Breast epithelium (tissue), 3 donors: ENCODE measurements at regions not wholly inside any gene's neighbourhood (a gene's known extent, or its start where the extent isn't known, plus 50 kb on each side); places are given as distances from the start of the nearest gene placed in this dataset.

Source experiments
- POLR2A ChIP-seq: fragments of 450-650 bp; IDR thresholded peaks from one replicate; pipeline ENCODE4 v1.6.1; 2016; ENCODE audit warnings: antibody characterized with exemption, mild to moderate bottlenecking, moderate library complexity
- POLR2AphosphoS5 ChIP-seq, 3 donors: sonication (generic); formaldehyde crosslinking; IDR thresholded peaks; one replicate each; pipeline ENCODE4 v1.6.1; 2017; ENCODE audit warnings: antibody characterized with exemption in 3 of 3
- TF ChIP-seq, protein P1 (sequence below), 3 donors: fragments of 450-650 bp; IDR thresholded peaks; one replicate each; pipeline ENCODE4 v1.5.1; 2016 to 2017; ENCODE audit warnings: antibody characterized with exemption in 3 of 3, mild to moderate bottlenecking in 3 of 3, moderate library complexity in 3 of 3

DNA sequence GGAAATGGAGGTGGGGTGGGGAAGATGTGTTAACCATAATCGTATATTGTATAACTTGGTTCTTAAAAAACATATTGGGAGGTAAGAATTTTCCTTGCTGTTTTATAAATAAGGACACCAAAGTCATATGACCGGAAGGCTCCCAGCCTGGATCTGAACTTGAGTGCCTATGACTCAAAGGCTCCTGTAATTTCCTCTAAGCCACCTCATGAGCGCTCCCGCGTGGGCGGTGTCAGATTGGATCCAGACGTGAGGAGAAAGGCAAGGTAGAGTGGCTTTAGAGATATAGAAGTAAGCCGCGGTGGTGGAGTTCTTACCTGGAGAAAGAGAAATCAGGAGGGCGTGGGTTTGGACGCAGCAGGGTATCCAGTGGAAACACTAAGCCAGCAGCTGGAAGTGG lies 196.2 kb upstream of the NLRP1 start:
- TF ChIP-seq POLR2A (no peak), POLR2AphosphoS5 (IDR thresholded peaks at IDR 0.05) (no peak)
- TF ChIP-seq, protein P1, sequence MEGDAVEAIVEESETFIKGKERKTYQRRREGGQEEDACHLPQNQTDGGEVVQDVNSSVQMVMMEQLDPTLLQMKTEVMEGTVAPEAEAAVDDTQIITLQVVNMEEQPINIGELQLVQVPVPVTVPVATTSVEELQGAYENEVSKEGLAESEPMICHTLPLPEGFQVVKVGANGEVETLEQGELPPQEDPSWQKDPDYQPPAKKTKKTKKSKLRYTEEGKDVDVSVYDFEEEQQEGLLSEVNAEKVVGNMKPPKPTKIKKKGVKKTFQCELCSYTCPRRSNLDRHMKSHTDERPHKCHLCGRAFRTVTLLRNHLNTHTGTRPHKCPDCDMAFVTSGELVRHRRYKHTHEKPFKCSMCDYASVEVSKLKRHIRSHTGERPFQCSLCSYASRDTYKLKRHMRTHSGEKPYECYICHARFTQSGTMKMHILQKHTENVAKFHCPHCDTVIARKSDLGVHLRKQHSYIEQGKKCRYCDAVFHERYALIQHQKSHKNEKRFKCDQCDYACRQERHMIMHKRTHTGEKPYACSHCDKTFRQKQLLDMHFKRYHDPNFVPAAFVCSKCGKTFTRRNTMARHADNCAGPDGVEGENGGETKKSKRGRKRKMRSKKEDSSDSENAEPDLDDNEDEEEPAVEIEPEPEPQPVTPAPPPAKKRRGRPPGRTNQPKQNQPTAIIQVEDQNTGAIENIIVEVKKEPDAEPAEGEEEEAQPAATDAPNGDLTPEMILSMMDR (IDR thresholded peaks at IDR 0.05) = no peak
